GM20431 (cell line): ENCODE measurements at regions not wholly inside any gene's neighbourhood (a gene's known extent, or its start where the extent isn't known, plus 50 kb on each side); places are given as distances from the start of the nearest gene placed in this dataset.

Experiments
- in situ Hi-C: fragments of 300-500 bp; cut with MseI, MboI; formaldehyde crosslinking; loops from one replicate; pipeline ENCODE4 v1.15.0; 2020; ENCODE audit warnings: low sequenced_read_pairs; ENCODE audit not compliant: unreplicated experiment

DNA sequence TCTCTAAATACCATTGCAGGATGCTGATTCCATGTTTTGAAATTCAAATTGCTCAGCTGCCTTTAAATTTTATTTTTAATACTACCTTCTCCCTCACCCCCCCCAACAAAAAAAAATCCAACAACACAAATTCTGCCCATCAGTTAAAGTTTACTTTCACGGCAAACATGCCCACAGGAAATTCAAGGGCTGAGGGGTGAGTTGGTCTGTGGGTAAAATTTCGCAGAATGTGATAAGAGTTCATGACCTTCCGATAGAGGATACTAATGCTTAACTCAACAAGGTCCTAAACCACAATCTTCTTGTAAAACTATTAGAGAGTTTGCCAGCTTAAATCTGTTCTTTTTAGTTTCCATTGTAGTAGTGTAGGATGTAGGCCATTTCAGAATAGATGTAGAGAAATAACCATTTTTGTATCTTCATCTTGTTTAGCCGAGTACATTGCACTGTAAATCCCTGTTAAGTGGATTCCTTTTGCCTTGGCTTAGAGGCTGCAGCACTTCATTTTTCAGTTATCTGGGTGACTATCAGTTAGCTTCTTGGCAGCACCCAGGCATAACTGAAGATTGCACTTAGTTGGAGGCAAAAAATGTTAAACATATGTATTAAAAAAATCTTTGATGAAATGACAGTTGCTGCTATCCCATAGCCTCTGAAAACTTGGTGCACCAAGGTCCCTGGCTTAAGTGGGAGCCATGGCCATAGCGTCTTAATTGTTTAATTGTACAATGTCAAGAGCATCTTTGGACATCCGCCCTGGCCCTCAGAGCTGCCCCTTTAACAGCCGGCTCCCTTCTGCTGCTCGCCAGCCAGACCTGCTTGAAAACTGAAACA, 232.3 kb downstream of the HAUS1 start:
- in situ Hi-C loops: no loop called here

- in situ Hi-C loops: no loop called here
Observed at GRCh38 chr18:46337271-46337670, 233.1 kb downstream of the HAUS1 start.

GRCh38 chr18:46338205-46338604, 234.0 kb downstream of the HAUS1 start:
- in situ Hi-C loops: no loop called here

DNA sequence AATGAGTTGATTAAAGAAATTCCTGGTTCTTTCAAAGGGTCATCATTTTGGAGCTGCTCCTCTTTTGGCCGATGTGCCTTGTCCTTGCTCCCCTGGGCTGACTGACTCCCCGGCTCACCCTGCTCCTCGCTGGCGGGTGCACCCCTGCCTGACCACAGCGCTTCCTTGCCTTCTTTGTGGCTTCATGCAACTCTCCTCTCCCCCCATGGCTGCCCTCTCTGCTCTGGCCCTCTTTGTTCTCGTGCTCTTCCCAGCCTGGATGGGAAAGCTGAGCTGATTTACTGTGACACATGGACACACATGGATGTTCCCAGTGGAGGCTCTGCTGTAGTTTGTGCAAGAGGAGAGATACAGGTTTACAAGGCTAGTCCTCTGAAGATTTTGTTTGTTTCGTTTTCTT, 234.6 kb downstream of the HAUS1 start:
- in situ Hi-C loops: no loop called here

DNA sequence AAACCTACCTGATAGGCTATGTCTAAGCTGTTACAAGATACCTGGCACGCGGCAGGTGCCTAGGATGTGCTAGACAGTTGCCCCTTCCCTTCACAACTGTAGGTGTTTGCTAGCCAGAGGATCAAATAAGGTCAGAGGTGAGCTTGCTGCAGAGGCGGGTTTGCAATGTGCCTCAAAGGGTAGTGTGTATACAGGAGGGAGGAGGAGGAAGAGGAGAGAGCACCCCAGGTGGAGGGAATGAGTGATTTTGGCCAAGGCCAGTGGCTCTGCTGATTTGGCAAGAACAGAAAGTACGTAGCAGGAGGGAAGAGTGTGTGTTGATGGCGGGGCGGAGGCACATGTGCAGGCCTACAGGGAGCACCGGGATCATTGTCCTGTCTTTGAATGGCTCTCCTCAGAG, 236.5 kb downstream of the HAUS1 start:
- in situ Hi-C loops: no loop called here

DNA sequence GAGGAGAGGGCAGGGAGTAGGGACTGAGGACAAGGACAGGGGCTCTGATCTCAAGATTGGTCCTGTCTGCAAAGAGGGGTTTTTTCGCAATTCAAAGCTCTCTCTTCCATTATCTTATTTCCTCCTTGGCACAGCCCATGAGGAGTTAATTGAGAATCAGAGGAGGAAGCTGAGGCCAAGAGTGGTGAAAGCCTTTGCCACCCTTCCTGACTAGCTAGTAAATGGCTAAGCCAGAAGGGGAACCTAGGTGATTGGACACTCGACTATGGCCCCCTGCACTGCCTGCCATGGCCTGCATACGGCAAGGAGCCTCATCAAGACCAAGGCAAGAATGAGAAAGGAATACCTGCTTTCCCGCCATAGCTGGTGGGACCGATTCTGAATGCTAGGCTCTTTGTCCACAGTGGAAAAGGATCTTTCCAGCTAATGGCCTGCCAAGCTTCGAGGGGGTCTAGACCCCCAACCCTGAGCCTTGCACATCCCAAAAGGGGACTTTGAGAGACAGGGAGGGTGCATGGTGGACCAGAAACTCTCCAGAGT, 237.9 kb downstream of the HAUS1 start:
- in situ Hi-C loops: no loop called here

DNA sequence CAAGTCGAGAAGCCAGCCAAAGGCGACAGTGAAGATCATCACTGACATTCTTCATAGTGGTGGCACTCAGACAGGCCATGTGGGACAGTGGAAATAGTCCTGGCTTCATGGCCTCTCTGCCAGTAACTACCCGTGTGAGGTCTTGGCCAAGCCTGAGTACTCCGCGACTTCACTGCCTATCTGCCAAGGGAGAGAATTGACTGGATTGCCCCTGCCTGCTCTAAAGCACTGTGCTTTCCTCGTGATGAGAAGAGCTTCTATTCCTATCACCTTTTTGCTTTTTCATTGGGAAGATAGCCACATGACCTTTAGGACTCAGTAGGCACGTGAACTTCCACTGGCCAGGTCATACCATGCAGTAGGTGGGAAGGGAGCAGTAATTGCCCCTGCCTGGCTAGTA, 239.3 kb downstream of the HAUS1 start:
- in situ Hi-C loops: no loop called here

DNA sequence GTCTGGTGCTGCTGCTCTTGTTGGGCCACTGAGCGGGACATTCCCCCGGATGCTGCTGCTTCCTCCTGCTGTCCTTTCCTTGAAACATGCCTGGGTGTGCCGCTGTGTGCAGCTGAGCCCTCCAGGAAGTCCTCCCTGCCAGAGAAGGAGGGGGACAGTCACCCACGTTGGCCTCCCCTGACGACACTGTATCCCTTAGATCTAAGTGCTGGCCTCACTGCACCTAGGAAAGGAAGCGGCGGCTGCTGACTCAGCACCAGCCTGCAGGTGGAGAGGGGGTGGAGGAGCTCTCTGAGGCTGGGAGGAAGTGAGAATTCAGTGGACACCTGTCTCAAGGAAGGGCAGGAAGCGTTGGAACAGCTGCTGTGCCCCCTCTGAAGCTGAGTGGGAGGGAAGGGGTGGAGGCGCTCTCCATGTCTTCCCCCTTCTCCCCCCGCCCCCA, 239.8 kb downstream of the HAUS1 start:
- in situ Hi-C loops: no loop called here

DNA sequence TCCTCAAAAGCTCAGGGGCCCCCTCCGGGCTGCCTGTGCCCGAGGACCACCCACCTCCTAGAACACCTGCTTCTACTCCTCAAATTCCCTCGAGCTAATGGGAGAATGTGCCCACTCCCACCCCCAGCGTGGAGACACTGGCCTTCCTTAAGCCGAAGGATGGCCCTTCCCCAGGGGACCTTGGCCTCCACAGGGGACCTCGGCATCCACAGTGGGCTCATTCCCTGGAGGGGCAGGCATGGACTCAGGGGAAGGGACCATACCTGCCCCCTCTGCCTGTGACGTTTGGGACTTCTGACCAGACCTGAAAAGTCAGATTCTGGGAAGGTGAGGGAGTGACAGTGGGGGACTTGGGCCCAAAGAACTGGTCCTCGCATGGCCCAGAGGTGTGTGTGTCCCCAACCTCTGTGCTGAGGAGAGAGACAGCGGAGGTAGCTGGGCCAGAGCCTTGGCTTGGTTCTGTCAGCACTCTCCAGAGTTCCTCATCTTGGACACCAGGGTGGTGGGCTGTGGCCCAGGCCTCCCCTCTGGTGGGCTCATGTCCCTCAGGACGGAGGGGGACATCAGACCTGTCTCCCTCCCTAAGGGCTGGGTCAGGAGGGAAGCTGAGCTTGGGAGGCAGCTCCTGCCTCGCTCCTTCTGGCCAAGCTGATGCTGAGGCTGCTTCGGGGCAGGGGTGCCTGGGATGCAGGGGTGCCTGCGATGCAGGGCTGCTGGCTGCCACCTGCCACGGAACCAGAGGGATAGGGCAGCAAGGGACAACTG, 240.4 kb downstream of the HAUS1 start:
- in situ Hi-C loops: no loop called here

- in situ Hi-C loops: no loop called here
Observed at GRCh38 chr18:46345181-46345465, 240.9 kb downstream of the HAUS1 start.

DNA sequence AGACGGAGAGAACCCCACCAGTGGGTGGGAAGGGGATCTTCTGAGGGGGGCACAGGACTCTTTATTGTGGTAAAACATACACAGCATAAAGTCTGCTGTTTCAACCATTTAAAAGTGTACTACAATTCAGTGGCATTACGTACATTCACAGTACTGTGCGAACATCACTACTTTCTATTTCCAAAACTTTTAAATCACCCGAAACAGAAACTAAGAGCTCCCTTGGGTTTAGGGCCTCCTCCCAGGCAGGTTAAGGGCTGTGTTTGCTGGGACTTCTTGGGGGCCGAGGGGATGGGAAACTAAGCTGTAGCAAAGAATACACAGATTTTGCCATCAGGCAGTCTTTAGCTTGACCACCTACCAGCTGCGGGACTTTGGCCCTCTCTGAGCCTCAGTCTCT, 242.0 kb downstream of the HAUS1 start:
- in situ Hi-C loops: no loop called here

DNA sequence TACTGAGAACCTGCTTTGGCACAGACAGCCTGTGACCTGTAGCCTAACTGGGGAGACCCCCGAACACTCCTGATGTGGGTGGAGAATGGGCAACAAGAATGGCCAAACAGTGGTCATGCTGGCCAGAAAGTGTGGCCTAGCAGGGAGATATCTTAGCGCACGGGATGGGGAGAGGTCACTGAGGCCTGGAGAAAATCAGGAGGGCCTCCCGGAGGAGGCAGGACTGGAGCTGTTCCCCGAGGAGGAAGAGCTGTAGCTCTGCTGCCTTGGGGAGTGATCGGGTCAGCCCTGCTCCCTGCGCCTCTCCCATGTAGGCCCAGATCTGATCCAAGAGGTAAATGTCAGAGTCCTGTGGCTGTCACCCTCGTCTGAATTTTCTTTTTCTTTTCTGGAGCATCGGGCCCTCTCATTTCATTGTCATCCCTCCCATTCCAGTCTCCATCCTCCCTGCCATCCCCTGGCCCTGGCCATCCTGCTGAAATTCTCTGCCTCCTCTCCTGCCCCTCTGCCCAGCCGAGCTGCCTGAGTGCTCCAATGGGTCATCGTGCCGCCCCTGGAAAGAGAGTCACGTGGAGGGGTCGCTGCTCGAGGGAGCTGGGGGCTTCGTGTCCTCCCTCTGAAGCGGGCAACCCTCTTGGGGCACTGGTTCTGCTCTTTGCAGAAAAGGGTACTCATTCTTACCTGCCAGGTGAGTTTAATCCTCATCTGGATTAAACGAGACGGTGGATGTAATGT, 242.9 kb downstream of the HAUS1 start:
- in situ Hi-C loops: no loop called here

GRCh38 chr18:46350598-46351159, 246.5 kb downstream of the HAUS1 start:
- in situ Hi-C loops: no loop called here

DNA sequence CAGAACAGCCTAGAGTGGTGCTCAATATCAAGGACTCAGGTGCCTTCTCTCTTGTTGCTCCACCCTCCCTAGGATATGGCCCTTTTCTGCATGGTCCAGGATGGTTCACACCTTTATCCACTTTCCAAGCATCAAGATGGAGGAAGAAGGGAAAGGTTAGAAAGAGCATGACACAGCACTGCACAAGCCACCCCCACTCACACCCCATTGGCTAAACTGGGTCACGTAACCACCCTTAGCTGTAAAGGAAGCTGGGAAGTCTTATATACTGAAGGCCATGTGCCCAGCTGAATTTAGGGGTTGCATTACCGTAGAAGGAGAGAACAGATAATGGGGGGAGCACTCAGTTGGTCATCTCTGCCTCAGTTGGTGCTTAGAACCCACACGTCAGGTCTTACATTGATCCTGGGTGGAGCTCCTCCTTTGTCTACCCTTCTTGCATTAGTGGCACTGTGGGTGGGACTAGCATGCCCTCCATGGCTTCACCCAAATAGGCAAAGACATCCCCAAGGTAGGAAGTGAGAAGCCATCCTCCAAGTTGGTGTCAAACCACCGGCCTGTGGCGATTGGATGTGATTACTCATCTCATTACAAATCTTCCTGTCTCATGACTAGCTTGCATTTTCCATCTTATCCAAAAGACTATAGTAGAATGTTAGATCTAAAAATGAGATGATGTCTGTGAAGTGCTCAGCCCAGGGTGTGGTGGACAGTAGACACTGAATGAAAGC, 248.5 kb downstream of the HAUS1 start:
- in situ Hi-C loops: no loop called here

- in situ Hi-C loops: no loop called here
Observed at GRCh38 chr18:46353460-46353859, 249.3 kb downstream of the HAUS1 start.

- in situ Hi-C loops: no loop called here
Observed at GRCh38 chr18:46356278-46357033, 252.3 kb downstream of the HAUS1 start.

GRCh38 chr18:46360102-46360699, 256.0 kb downstream of the HAUS1 start:
- in situ Hi-C loops: no loop called here

DNA sequence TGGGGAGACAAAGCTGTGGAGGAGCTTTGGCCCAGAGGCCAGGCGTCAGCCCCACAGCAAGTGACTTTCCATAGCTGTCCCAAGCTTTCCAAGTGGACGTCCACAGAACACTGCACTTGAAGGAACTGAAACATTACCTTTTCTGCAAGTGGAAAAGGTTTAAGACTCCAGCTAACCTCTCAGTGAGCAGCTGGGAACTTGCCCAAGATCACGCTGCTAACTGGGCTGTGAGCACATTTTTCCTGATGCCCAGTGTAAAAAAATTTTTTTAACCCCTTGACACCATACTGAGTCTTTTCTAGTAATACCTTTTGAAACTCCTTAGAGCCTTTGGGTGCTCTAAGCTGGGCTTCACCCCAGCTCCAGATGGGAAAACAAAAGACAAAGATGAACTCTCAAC, 256.7 kb downstream of the HAUS1 start:
- in situ Hi-C loops: no loop called here

GRCh38 chr18:46362533-46362932, 258.3 kb downstream of the HAUS1 start:
- in situ Hi-C loops: no loop called here
